Activated T-cell treated with anti-CD3 and anti-CD28 coated beads, Interleukin-2, amount 50 U/mL, for 48 hours (primary cell): ENCODE measurements at regions not wholly inside any gene's neighbourhood (a gene's known extent, or its start where the extent isn't known, plus 50 kb on each side); places are given as distances from the start of the nearest gene placed in this dataset.
"Not testable (repeated sequence)": the region's sequence is repeated elsewhere in the genome, so short reads cannot be mapped to it uniquely, and the experiment has no call there.

ENCODE experiments used
- DNase-seq, 2 experiments: peaks; one replicate each; pipeline ENCODE4 v3.0.0-alpha.2; 2020

- DNase-seq = no peak
These were observed 268.5 kb upstream of the SFSWAP start for GRCh38 chr12:131442337-131442918.

- DNase-seq = no peak
These were observed 267.6 kb upstream of the SFSWAP start for GRCh38 chr12:131443019-131444000.

GRCh38 chr12:131444220-131445164, 266.4 kb upstream of the SFSWAP start:
- no peak for DNase-seq

- no peak for DNase-seq
These were observed 265.6 kb upstream of the SFSWAP start for GRCh38 chr12:131445184-131445774.

GRCh38 chr12:131445795-131446194, 265.1 kb upstream of the SFSWAP start:
- no peak for DNase-seq

- DNase-seq = not testable (repeated sequence)
These were observed 263.3 kb upstream of the SFSWAP start for GRCh38 chr12:131447636-131448035.

- DNase-seq = no peak
These were observed 262.6 kb upstream of the SFSWAP start for GRCh38 chr12:131448254-131448795.

- DNase-seq = no peak
These were observed 261.9 kb upstream of the SFSWAP start for GRCh38 chr12:131449027-131449426.

- peak; percentile 49 to 59 for DNase-seq
These were observed 258.4 kb upstream of the SFSWAP start for GRCh38 chr12:131452444-131452860.

GRCh38 chr12:131454418-131455217, 256.3 kb upstream of the SFSWAP start:
- DNase-seq = peak; percentile 45 to 66

GRCh38 chr12:131455218-131455506, 255.7 kb upstream of the SFSWAP start:
- DNase-seq = no peak

- DNase-seq = no peak
These were observed 255.2 kb upstream of the SFSWAP start for GRCh38 chr12:131455581-131456110.

- no peak for DNase-seq
These were observed 254.4 kb upstream of the SFSWAP start for GRCh38 chr12:131456301-131457027.

GRCh38 chr12:131457028-131457310, 253.9 kb upstream of the SFSWAP start:
- no peak for DNase-seq

- DNase-seq = no peak
These were observed 253.4 kb upstream of the SFSWAP start for GRCh38 chr12:131457331-131458047.

GRCh38 chr12:131458048-131458374, 252.9 kb upstream of the SFSWAP start:
- DNase-seq = no peak

GRCh38 chr12:131458931-131459772, 251.7 kb upstream of the SFSWAP start:
- no peak for DNase-seq

GRCh38 chr12:131459773-131460365, 251.0 kb upstream of the SFSWAP start:
- no peak for DNase-seq

- no peak for DNase-seq
These were observed 250.4 kb upstream of the SFSWAP start for GRCh38 chr12:131460520-131460919.
